HEK293 (cell line): ENCODE measurements at regions not wholly inside any gene's neighbourhood (a gene's known extent, or its start where the extent isn't known, plus 50 kb on each side); places are given as distances from the start of the nearest gene placed in this dataset.

Experiments
- ATF2 ChIP-seq: fragments of 450-650 bp; formaldehyde crosslinking; IDR thresholded peaks from 2 replicates; pipeline ENCODE4 v1.5.1; 2016; ENCODE audit warnings: missing biosample characterization, missing genetic modification characterization, low read depth
- CTCF ChIP-seq: fragments of 450-650 bp; formaldehyde crosslinking; IDR thresholded peaks from 2 replicates; pipeline ENCODE4 v1.5.1; 2016; ENCODE audit warnings: missing biosample characterization, missing genetic modification characterization
- OSR2 ChIP-seq: fragments of 450-650 bp; formaldehyde crosslinking; IDR thresholded peaks from 2 replicates; pipeline ENCODE4 v1.5.1; 2016; ENCODE audit warnings: missing biosample characterization, missing genetic modification characterization
- OVOL3 ChIP-seq: fragments of 450-650 bp; formaldehyde crosslinking; IDR thresholded peaks from 2 replicates; pipeline ENCODE4 v1.5.1; 2016; ENCODE audit warnings: missing biosample characterization, missing genetic modification characterization
- PATZ1 ChIP-seq: fragments of 450-650 bp; formaldehyde crosslinking; IDR thresholded peaks from 2 replicates; pipeline ENCODE4 v1.5.1; 2016; ENCODE audit warnings: missing biosample characterization, missing genetic modification characterization
- REST ChIP-seq: fragments of 450-650 bp; formaldehyde crosslinking; IDR thresholded peaks from 2 replicates; pipeline ENCODE4 v1.5.1; 2016; ENCODE audit warnings: missing biosample characterization, missing genetic modification characterization
- TSHZ1 ChIP-seq: fragments of 450-650 bp; formaldehyde crosslinking; IDR thresholded peaks from 2 replicates; pipeline ENCODE4 v1.5.1; 2016; ENCODE audit warnings: missing biosample characterization, missing genetic modification characterization, borderline replicate concordance
- ZNF140 ChIP-seq: fragments of 450-650 bp; formaldehyde crosslinking; IDR thresholded peaks from 2 replicates; pipeline ENCODE4 v1.5.1; 2016; ENCODE audit warnings: missing biosample characterization, missing genetic modification characterization
- ZNF157 ChIP-seq: fragments of 450-650 bp; formaldehyde crosslinking; IDR thresholded peaks from 2 replicates; pipeline ENCODE4 v1.5.1; 2016; ENCODE audit warnings: missing biosample characterization, missing genetic modification characterization
- ZNF785 ChIP-seq: fragments of 450-650 bp; formaldehyde crosslinking; IDR thresholded peaks from 2 replicates; pipeline ENCODE4 v1.5.1; 2016; ENCODE audit warnings: missing biosample characterization, missing genetic modification characterization

- no peak for TF ChIP-seq OSR2
- no peak for TF ChIP-seq CTCF
- TF ChIP-seq ZNF157, result no peak
- no peak for TF ChIP-seq OVOL3 (tag by site-specific recombination)
- TF ChIP-seq TSHZ1, result no peak
- no peak for TF ChIP-seq ZNF785 (tag by site-specific recombination)
- no peak for TF ChIP-seq PATZ1 (tag by site-specific recombination)
- TF ChIP-seq ATF2 (tag by site-specific recombination), result no peak
- TF ChIP-seq ZNF140, result no peak
- no peak for TF ChIP-seq REST (tag by site-specific recombination)
Measured at GRCh38 chr5:57862471-57862911, 379.9 kb upstream of the ACTBL2 start.
